Astrocyte (in vitro differentiated cells and primary cell): ENCODE measurements at regions not wholly inside any gene's neighbourhood (a gene's known extent, or its start where the extent isn't known, plus 50 kb on each side); places are given as distances from the start of the nearest gene placed in this dataset.

Experiments used
- EZH2 ChIP-seq: IDR thresholded peaks from 2 replicates; pipeline ENCODE4 v1.6.1; 2012; ENCODE audit warnings: mild to moderate bottlenecking, low read length, inconsistent platforms; ENCODE audit not compliant: insufficient read depth
- TF ChIP-seq, protein P1 (sequence below): IDR thresholded peaks from 2 replicates; pipeline ENCODE4 v1.5.1; 2011; ENCODE audit warnings: low read depth, mild to moderate bottlenecking, inconsistent platforms, low read length, moderate library complexity; ENCODE audit not compliant: insufficient read depth

GRCh38 chr2:7566382-7566881, 649.2 kb downstream of the RNF144A start:
- TF ChIP-seq, protein P1, sequence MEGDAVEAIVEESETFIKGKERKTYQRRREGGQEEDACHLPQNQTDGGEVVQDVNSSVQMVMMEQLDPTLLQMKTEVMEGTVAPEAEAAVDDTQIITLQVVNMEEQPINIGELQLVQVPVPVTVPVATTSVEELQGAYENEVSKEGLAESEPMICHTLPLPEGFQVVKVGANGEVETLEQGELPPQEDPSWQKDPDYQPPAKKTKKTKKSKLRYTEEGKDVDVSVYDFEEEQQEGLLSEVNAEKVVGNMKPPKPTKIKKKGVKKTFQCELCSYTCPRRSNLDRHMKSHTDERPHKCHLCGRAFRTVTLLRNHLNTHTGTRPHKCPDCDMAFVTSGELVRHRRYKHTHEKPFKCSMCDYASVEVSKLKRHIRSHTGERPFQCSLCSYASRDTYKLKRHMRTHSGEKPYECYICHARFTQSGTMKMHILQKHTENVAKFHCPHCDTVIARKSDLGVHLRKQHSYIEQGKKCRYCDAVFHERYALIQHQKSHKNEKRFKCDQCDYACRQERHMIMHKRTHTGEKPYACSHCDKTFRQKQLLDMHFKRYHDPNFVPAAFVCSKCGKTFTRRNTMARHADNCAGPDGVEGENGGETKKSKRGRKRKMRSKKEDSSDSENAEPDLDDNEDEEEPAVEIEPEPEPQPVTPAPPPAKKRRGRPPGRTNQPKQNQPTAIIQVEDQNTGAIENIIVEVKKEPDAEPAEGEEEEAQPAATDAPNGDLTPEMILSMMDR = no peak
- TF ChIP-seq EZH2 = no peak
